ENCODE measurements at regions not wholly inside any gene's neighbourhood (a gene's known extent, or its start where the extent isn't known, plus 50 kb on each side); places are given as distances from the start of the nearest gene placed in this dataset.

DNA sequence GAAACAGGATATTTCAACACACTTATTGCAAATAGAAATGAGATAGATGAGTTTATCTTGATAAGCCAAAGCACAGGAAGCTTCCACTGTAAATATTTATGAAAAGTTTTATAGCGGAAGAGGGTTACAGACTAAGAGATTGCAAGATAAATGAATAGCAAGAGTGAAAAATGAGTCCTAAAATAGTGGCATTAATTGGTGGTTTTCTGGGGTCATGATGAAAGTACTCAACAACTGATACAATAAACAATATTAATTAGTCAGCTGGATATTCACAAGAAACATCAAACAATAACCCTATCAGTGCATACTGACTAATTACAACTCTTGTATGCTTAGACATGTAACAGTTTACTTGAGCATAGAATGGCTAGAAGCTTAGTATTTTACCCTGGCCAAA, 154.8 kb upstream of the CHODL start:
- TF ChIP-seq, protein P1, sequence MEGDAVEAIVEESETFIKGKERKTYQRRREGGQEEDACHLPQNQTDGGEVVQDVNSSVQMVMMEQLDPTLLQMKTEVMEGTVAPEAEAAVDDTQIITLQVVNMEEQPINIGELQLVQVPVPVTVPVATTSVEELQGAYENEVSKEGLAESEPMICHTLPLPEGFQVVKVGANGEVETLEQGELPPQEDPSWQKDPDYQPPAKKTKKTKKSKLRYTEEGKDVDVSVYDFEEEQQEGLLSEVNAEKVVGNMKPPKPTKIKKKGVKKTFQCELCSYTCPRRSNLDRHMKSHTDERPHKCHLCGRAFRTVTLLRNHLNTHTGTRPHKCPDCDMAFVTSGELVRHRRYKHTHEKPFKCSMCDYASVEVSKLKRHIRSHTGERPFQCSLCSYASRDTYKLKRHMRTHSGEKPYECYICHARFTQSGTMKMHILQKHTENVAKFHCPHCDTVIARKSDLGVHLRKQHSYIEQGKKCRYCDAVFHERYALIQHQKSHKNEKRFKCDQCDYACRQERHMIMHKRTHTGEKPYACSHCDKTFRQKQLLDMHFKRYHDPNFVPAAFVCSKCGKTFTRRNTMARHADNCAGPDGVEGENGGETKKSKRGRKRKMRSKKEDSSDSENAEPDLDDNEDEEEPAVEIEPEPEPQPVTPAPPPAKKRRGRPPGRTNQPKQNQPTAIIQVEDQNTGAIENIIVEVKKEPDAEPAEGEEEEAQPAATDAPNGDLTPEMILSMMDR (IDR thresholded peaks at IDR 0.05; ENCODE audit: control insufficient read depth, insufficient read depth, low read depth, low read length, missing control alignments): no peak
- DNase-seq (ENCODE audit: low read depth): no peak
- no peak overlapping the region for H3K4me3 ChIP-seq (ENCODE audit: control insufficient read depth, low read depth, low read length)

DNA sequence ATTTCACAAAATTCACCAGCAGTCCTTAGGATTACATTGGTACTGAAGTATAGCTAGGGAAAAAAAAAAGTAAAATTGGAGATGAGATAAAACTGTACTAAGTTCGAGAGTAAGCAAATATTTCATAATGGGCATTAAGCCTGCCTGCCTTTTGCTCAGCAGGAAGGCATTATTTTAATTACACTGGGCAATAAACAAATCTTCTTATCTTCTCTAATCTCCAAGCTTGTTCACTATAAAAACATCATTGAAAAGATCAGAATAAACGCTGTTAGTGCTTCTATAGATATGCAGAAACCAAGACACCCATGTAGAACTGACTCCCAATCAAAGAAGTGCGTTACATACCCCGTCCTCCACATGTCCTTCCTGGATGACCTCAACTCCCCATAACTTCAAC, 174.2 kb upstream of the CHODL start:
- TF ChIP-seq, protein P1 (IDR thresholded peaks at IDR 0.05; ENCODE audit: control insufficient read depth, insufficient read depth, low read depth, low read length, missing control alignments): no peak
- DNase-seq (ENCODE audit: low read depth): no peak
- no peak overlapping the region for H3K4me3 ChIP-seq (ENCODE audit: control insufficient read depth, low read depth, low read length)

DNA sequence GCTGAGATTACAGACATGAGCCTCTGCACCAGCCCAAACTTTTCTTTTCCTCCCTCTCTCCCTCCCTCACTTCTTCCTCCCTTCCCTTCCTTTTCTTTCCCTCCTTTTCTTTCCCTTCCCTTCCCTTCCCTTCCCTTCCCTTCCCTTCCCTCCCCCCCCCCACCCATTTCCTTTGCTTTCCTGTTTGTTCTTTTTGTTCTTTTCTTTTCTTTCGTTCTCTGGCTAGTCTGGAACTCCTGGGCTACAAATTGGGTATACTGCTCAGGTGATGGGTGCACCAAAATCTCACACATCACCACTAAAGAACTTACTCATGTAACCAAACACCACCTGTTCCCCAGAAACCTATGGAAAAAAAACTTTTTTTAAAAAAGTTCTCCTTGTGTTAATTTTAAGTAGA, 174.8 kb upstream of the CHODL start:
- no peak overlapping the region for H3K4me3 ChIP-seq (ENCODE audit: control insufficient read depth, low read depth, low read length)
- TF ChIP-seq, protein P1 (IDR thresholded peaks at IDR 0.05; ENCODE audit: control insufficient read depth, insufficient read depth, low read depth, low read length, missing control alignments): no peak
- no peak for DNase-seq (ENCODE audit: low read depth)

DNA sequence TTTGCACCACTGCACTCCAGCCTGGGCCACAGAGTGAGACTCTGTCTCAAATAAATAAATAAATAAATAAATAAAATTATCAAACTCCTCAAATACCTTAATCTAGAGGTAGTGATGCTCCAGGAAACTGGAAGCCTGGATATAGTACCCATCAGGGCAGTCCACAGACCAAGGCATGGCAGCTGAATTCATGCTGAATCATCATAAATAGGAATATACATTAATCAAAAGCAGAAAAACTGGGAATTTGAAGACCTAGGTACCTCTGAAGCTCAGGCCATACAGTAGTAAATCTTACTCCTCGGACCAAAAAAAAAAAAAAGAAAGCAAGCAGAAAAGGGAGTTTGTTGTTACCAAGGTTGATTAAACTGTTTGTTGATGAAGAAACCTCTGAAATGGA, 184.2 kb upstream of the CHODL start:
- H3K4me3 ChIP-seq (ENCODE audit: control insufficient read depth, low read depth, low read length): no peak overlapping the region
- TF ChIP-seq, protein P1 (IDR thresholded peaks at IDR 0.05; ENCODE audit: control insufficient read depth, insufficient read depth, low read depth, low read length, missing control alignments): no peak
- no peak for DNase-seq (ENCODE audit: low read depth)

DNA sequence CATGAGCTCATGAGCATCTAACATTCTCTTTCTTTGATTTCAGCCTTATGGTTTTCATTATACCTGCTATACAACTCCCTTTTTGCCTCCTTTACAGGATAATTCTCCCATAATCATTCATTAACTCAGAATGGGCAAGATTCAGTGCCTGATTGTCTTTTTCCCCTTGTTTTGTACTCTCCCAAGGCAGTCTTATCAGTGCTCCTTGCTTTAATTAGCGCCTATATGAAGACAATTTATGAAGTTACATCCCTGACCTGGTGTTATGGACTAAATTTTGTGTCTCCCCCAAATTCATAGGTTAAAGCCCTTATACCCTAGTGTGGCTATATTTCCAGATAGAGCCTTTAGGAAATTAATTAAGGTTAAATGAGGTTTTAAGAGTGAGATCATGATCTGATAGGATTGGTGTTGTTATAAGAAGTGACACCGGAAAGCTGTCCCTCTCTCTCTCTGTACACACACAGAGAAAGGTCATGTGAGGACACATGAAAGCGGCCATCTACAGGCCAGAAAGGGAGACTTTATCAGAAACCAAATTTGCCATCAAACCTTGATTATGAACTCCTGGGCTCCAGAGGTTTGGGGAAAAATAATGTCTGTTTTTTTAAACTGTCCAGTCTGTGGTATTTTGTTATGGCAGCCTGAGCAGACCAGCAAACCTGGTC, 185.8 kb upstream of the CHODL start:
- DNase-seq (ENCODE audit: low read depth): no peak
- H3K4me3 ChIP-seq (ENCODE audit: control insufficient read depth, low read depth, low read length): no peak overlapping the region
- TF ChIP-seq, protein P1 (IDR thresholded peaks at IDR 0.05; ENCODE audit: control insufficient read depth, insufficient read depth, low read depth, low read length, missing control alignments): no peak

DNA sequence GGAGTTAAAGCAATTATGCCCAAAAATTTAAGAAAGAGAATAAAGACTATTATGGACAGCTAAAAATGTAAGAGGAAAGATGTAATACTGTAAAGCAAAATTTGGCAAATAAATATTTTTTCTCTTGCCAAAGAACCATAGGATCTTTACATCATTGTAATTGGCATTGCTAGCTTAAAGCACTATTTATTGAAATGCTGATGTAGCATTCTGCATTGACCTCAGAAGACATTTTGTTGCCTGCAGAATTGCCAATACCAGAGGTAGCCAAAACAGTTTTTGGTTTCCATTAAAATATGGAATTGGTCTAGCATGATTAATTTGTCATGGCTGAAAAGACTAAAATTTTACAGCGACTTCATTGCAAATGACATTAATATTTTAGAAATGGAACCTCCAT, 191.5 kb upstream of the CHODL start:
- TF ChIP-seq, protein P1 (IDR thresholded peaks at IDR 0.05; ENCODE audit: control insufficient read depth, insufficient read depth, low read depth, low read length, missing control alignments): no peak
- no peak for DNase-seq (ENCODE audit: low read depth)
- no peak overlapping the region for H3K4me3 ChIP-seq (ENCODE audit: control insufficient read depth, low read depth, low read length)
